Limb (tissue), 2 donors: ENCODE measurements at regions not wholly inside any gene's neighbourhood (a gene's known extent, or its start where the extent isn't known, plus 50 kb on each side); places are given as distances from the start of the nearest gene placed in this dataset.
A peak's percentile ranks its signal among the peaks of the same experiment; 100 is the strongest.
"Not testable (repeated sequence)": the region's sequence is repeated elsewhere in the genome, so short reads cannot be mapped to it uniquely, and the experiment has no call there.

ENCODE experiments used
- DNase-seq, 2 donors: peaks; one replicate each; pipeline ENCODE4 v3.0.0-alpha.2; 2016; ENCODE audit errors: extremely low spot score in 2 of 2

DNA sequence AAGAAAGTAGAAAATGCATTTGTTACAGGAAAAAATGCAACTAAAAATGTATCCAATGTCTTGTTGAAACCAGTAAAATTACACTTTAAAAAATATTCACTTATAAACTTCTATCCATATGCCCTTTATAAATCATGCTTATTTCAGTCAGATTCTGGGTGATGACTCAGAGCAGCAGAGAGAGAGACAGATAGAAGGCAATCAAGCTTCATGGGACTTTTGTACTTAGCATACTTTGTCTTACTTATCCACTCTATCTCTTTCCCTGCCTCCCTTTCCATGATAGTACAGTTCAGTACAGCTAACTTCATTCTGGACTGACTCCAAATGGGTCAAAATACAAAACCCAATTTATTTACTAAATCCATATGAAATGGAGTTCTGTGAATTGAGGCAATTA lies 1438.2 kb downstream of the ZPLD1 start:
- no peak for DNase-seq

GRCh38 chr3:103873897-103874545 lies 1439.2 kb downstream of the ZPLD1 start:
- DNase-seq, result no peak

DNA sequence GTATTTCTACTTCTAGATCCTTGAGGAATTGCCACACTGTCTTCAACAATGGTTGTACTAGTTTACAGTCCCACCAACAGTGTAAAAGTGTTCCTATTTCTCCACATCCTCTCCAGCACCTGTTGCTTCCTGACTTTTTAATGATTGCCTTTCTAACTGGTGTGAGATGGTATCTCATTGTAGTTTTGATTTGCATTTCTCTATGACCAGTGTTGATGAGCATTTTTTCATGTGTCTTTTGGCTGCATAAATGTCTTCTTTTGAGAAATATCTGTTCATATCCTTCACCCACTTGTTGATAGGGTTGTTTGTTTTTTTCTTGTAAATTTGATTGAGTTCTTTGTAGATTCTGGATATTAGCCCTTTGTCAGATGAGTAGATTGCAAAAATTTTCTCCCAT lies 1447.0 kb downstream of the ZPLD1 start:
- not testable (repeated sequence) for DNase-seq

- no peak for DNase-seq
Measured at GRCh38 chr3:103889675-103890074, 1454.9 kb downstream of the ZPLD1 start.

DNA sequence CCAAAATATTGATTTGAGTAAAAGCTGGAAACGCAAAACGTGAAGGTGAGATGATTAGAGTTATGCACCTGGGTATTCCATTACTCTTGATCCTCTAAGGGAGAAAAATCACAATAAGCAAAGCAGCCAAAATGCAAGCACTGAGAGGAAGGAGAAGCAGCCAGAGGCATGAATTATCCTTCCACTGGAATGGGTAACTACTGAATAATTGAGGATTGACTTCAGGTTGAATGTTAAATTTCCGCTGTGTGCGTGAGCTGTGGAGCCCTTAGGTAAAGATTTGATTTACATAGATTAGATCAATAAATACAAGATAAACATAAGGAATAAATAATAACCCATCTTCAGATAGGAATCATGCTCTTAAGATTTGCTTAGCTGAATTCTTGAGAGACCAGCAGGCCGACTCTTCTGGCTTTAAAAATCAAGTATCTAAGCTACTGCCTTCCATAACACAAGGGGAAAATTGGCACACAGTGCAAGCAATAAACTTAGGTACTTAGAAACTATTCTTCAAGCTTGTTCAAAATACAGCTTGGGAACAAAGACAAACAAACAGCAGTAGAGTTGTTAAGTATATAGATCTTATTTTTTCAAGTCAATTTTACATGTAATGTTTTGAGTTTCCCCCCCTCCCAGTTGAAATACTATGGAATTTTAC lies 1459.5 kb downstream of the ZPLD1 start:
- DNase-seq, result peak in 1 of 2 donors; percentile 13

GRCh38 chr3:103899328-103899727 lies 1464.5 kb downstream of the ZPLD1 start:
- no peak for DNase-seq

DNA sequence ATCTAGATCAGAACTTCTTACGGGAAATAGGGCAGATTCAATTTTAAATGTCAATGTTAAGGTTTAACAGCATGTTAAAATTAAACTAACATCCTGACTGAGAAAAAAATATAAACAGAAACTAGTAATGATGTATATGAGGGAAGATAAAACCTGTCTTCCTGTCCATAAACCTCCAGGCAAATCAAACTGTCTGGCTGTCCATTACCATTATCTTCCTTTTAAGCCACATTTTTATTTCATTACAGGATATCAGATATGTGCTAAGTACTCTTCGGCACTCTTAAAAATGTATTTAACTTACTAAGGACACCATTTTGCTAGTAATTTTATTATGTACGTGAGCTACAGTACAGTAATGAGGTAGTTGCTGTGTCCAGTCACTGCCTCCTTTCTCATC lies 1461.7 kb upstream of the ALCAM start:
- DNase-seq, result no peak

- DNase-seq, result no peak
Measured at GRCh38 chr3:103906304-103906703, 1460.4 kb upstream of the ALCAM start.

- DNase-seq, result no peak
Measured at GRCh38 chr3:103906808-103907207, 1459.9 kb upstream of the ALCAM start.

DNA sequence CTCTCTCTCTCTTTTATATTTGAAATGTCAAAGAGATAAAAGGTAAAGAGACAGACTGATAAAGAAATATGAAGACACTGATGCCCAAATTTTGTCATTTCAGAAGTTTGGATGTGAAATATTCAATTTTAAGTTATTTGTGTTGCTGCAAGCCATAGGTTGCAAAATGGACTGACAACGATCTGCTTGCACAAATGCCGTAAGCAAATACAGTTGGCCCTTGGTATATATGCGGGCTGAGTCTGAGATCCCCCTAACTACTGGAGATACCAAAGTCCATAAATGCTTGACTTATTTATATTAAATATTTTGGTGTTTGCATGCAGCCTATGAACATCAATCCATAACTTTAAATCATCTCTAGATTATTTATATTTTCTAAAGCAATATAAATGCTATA lies 1459.1 kb upstream of the ALCAM start:
- DNase-seq, result no peak

GRCh38 chr3:103909395-103909794 lies 1457.3 kb upstream of the ALCAM start:
- no peak for DNase-seq

GRCh38 chr3:103918336-103918735 lies 1448.4 kb upstream of the ALCAM start:
- DNase-seq, result no peak

DNA sequence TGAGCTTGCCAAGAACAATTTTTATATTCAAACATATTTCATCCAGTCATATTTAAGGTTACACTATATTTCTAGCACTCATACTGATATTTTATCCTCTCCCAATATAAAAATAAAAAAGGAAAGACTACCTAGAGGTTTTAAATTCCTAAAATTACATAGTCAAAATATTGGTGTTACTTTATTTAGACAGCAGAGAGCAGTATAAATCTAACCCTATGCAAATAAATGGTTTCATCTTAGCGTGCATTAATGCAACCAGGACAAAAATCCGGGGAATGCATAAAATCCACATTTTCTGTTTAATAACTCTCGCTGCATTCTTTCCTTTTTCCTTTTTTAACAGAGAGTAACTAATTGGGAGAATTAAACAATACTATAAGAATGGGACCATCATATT lies 1447.4 kb upstream of the ALCAM start:
- no peak for DNase-seq

GRCh38 chr3:103923907-103924306 lies 1442.8 kb upstream of the ALCAM start:
- DNase-seq, result no peak

DNA sequence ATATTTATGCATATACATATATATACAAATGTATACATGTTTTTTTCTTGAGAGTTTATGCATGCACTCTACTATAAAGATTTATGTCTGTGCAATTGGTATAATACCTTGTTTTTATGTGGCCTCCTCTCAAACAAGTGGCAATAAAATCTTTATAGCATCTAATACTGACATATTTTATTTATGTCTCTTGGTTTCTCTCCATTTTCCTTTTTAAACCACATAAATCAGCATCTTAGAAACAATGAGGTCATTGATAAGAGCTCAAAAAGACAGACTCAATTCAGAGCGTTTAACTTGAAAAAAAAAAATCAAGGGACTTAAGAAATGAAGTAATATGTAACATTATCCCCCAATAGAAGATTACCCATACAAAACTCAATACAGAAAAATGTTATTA lies 1442.2 kb upstream of the ALCAM start:
- DNase-seq, result no peak

- DNase-seq, result no peak
Measured at GRCh38 chr3:103926936-103927335, 1439.8 kb upstream of the ALCAM start.

DNA sequence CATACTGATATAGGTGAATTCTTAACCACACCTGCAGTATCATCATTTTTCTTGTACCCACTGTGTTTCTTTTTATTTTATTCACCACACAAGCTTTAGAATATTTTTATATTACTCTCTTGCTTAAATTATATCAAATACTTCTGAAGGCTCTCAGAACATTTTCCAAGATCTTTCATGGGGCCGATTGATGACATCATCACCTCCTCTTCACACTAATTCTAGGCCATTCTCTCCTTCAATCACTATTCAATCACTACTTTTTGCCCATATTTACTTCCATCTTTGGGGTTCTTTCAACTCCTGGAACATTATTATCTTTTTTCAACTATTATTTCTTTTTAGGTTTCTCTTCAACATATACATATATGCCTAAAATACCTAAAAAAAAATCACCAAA lies 1438.8 kb upstream of the ALCAM start:
- DNase-seq, result no peak

DNA sequence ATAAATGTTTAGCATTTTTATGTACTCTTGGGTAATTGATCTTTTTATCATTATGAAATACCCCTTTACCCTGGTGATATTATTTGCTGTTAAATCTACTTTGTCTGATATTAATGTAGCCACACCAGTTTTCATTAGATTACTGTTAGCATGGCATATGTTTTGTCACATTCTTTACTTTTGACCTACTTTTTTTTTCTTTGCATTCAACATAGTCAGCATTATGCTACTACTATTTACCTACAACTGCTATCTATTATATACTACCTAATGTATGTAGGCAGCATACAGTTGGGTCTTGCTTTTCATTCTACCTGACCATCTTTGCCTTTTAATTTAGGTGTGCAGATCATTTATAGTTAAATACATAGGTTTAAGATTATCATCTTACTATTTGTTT lies 1429.6 kb upstream of the ALCAM start:
- no peak for DNase-seq

GRCh38 chr3:103947062-103947461 lies 1419.6 kb upstream of the ALCAM start:
- DNase-seq, result no peak

GRCh38 chr3:103949693-103950092 lies 1417.0 kb upstream of the ALCAM start:
- no peak for DNase-seq

GRCh38 chr3:103950676-103951075 lies 1416.0 kb upstream of the ALCAM start:
- no peak for DNase-seq

- DNase-seq, result no peak
Measured at GRCh38 chr3:103953796-103954195, 1412.9 kb upstream of the ALCAM start.

GRCh38 chr3:103960819-103961218 lies 1405.9 kb upstream of the ALCAM start:
- DNase-seq, result no peak
